H1 (cell line): ENCODE measurements at regions not wholly inside any gene's neighbourhood (a gene's known extent, or its start where the extent isn't known, plus 50 kb on each side); places are given as distances from the start of the nearest gene placed in this dataset.
"Not testable (repeated sequence)": the region's sequence is repeated elsewhere in the genome, so short reads cannot be mapped to it uniquely, and the experiment has no call there.

Experiments used
- CTCF ChIA-PET: fragments of 300-600 bp; sonication (Branson Sonifier 250); formaldehyde crosslinking; loops from one replicate; lab custom pipeline; 2021; ENCODE audit not compliant: partially characterized antibody; lab: Charles Lee
- POLR2A ChIA-PET: fragments of 300-600 bp; sonication (Branson Sonifier 250); formaldehyde crosslinking; loops from one replicate; lab custom pipeline; 2021; ENCODE audit warnings: inconsistent platforms; ENCODE audit not compliant: partially characterized antibody; lab: Charles Lee
- DNase-seq, 2 experiments: peaks; one replicate each; pipeline versions ENCODE4 v3.0.0 to v3.0.0-alpha.2; 2010 to 2022; ENCODE audit warnings: low spot score in 2 of 2, low read depth in 1 of 2, mixed read lengths in 1 of 2
- FAIRE-seq: peaks from 2 replicates; lab custom pipeline; 2011; peaks lifted over from hg19 to GRCh38; lab: Jason Lieb, UNC
- H2AFZ ChIP-seq: 2 replicates; pipeline ENCODE4 v1.8.1; 2012; ENCODE audit warnings: low read length, inconsistent platforms
- H2AK5ac ChIP-seq: 2 replicates; pipeline ENCODE4 v1.6.1; 2013; ENCODE audit warnings: low read depth, low read length
- H2BK120ac ChIP-seq: replicated peaks from 2 replicates; pipeline ENCODE3; 2013; ENCODE audit warnings: low read depth, low read length, inconsistent platforms
- H2BK12ac ChIP-seq: 2 replicates; pipeline ENCODE4 v1.6.1; 2013; ENCODE audit warnings: low read depth, low read length
- H2BK15ac ChIP-seq: 2 replicates; pipeline ENCODE4 v1.6.1; 2013; ENCODE audit warnings: low read length
- H2BK20ac ChIP-seq: 2 replicates; pipeline ENCODE4 v1.6.1; 2013; ENCODE audit warnings: low read length
- H2BK5ac ChIP-seq: 2 replicates; pipeline ENCODE4 v1.6.1; 2013; ENCODE audit warnings: low read depth, low read length
- H3K14ac ChIP-seq: 2 replicates; pipeline ENCODE4 v1.6.1; 2013; ENCODE audit warnings: inconsistent platforms; ENCODE audit not compliant: insufficient read length
- H3K18ac ChIP-seq: 2 replicates; pipeline ENCODE4 v1.6.1; 2013; ENCODE audit warnings: low read length; ENCODE audit errors: extremely low read depth
- H3K23ac ChIP-seq: 2 replicates; pipeline ENCODE4 v1.6.1; 2013; ENCODE audit warnings: inconsistent platforms; ENCODE audit not compliant: insufficient read length
- H3K23me2 ChIP-seq: 2 replicates; pipeline ENCODE4 v1.6.1; 2013; ENCODE audit warnings: low read depth, low read length
- H3K27ac ChIP-seq: 2 replicates; pipeline ENCODE4 v1.6.1; 2011; ENCODE audit warnings: low read depth, low read length, inconsistent platforms
- H3K27me3 ChIP-seq, 4 experiments: replicated peaks in 1 of 4; 1 replicate in 1 of 4; 2 replicates in 3 of 4; pipeline versions ENCODE4 v1.6.1 to v1.8.1; 2011 to 2013; ENCODE audit warnings: low read length in 3 of 4, mild to moderate bottlenecking in 3 of 4, inconsistent platforms in 2 of 4, mixed read lengths in 2 of 4, moderate library complexity in 1 of 4; ENCODE audit not compliant: control insufficient read depth in 3 of 4, insufficient read depth in 3 of 4; ENCODE audit errors: extremely low read depth in 1 of 4
- H3K36me3 ChIP-seq, 4 experiments: 2 replicates each; pipeline versions ENCODE4 v1.6.1 to v1.8.1; 2011 to 2013; ENCODE audit warnings: mild to moderate bottlenecking in 4 of 4, low read length in 3 of 4, moderate library complexity in 2 of 4, control low read depth in 1 of 4, inconsistent platforms in 1 of 4; ENCODE audit not compliant: insufficient read depth in 4 of 4, control insufficient read depth in 2 of 4
- H3K4ac ChIP-seq: replicated peaks from 2 replicates; pipeline ENCODE3; 2013; ENCODE audit warnings: low read length, low read depth, mixed read lengths, inconsistent platforms; ENCODE audit not compliant: insufficient read length
- H3K4me1 ChIP-seq, 4 experiments: replicated peaks in 1 of 4; 1 replicate in 1 of 4; 2 replicates in 3 of 4; pipeline versions ENCODE4 v1.6.1 to v1.8.1; 2011 to 2013; ENCODE audit warnings: low read length in 3 of 4, inconsistent platforms in 2 of 4, mixed read lengths in 1 of 4; ENCODE audit not compliant: insufficient read depth in 4 of 4, control insufficient read depth in 3 of 4
- H3K4me2 ChIP-seq, 2 experiments: 2 replicates each; pipeline versions ENCODE4 v1.6.1 to v1.8.1; 2011 to 2013; ENCODE audit warnings: low read depth in 2 of 2, low read length in 2 of 2, control low read depth in 1 of 2, inconsistent platforms in 1 of 2, mild to moderate bottlenecking in 1 of 2; ENCODE audit not compliant: insufficient read depth in 1 of 2
- H3K4me3 ChIP-seq, 4 experiments: fragments of 200-600, 300-600 bp in 1 of 4; sonication (generic), shearing (Covaris generic), sonication (Bioruptor Twin) in 1 of 4; 2 replicates each; pipeline versions ENCODE4 v1.5.1 to v1.8.1; 2011 to 2016; ENCODE audit warnings: low read length in 4 of 4, low read depth in 3 of 4, control low read depth in 2 of 4, inconsistent platforms in 2 of 4, mild to moderate bottlenecking in 2 of 4, mixed read lengths in 1 of 4, moderate library complexity in 1 of 4; ENCODE audit not compliant: insufficient read depth in 2 of 4; ENCODE audit errors: extremely low read depth in 1 of 4
- H3K56ac ChIP-seq: replicated peaks from 2 replicates; pipeline ENCODE3; 2013; ENCODE audit warnings: low read depth, mild to moderate bottlenecking, mixed read lengths, low read length, inconsistent platforms; ENCODE audit not compliant: insufficient read length
- H3K79me1 ChIP-seq: 2 replicates; pipeline ENCODE4 v1.6.1; 2013; ENCODE audit warnings: low read depth, low read length, control low read depth
- H3K79me2 ChIP-seq, 2 experiments: 2 replicates each; pipeline versions ENCODE4 v1.6.1 to v1.8.1; 2012 to 2013; ENCODE audit warnings: low read length in 2 of 2, mild to moderate bottlenecking in 2 of 2, inconsistent platforms in 1 of 2; ENCODE audit not compliant: insufficient read depth in 2 of 2, control insufficient read depth in 1 of 2
- H3K9ac ChIP-seq, 4 experiments: replicated peaks in 1 of 4; 1 replicate in 1 of 4; 2 replicates in 3 of 4; pipeline versions ENCODE4 v1.6.1 to v1.8.1; 2011 to 2013; ENCODE audit warnings: low read depth in 3 of 4, low read length in 3 of 4, control low read depth in 2 of 4, mild to moderate bottlenecking in 2 of 4, moderate library complexity in 2 of 4, inconsistent platforms in 1 of 4; ENCODE audit errors: extremely low read depth in 1 of 4
- H3K9me3 ChIP-seq, 2 experiments: 2 replicates each; pipeline versions ENCODE4 v1.6.1 to v1.8.1; 2012 to 2013; ENCODE audit warnings: mild to moderate bottlenecking in 2 of 2, moderate library complexity in 2 of 2, control low read depth in 1 of 2, inconsistent platforms in 1 of 2, low read depth in 1 of 2, low read length in 1 of 2, mixed read lengths in 1 of 2; ENCODE audit not compliant: insufficient read depth in 2 of 2
- H4K20me1 ChIP-seq, 2 experiments: replicated peaks in 1 of 2; 2 replicates each; pipeline versions ENCODE3 to v1.8.1; 2011 to 2013; ENCODE audit warnings: inconsistent platforms in 2 of 2, low read length in 2 of 2, mild to moderate bottlenecking in 1 of 2; ENCODE audit not compliant: insufficient read depth in 2 of 2, control insufficient read depth in 1 of 2
- H4K5ac ChIP-seq: 2 replicates; pipeline ENCODE4 v1.6.1; 2013; ENCODE audit warnings: low read length, low read depth, mixed read lengths, inconsistent platforms; ENCODE audit not compliant: insufficient read length
- H4K8ac ChIP-seq: 2 replicates; pipeline ENCODE4 v1.8.0; 2013; ENCODE audit warnings: mild to moderate bottlenecking, moderate library complexity, low read length, inconsistent platforms; ENCODE audit not compliant: insufficient read depth; ENCODE audit errors: extremely low read depth
- H4K91ac ChIP-seq: replicated peaks from 2 replicates; pipeline ENCODE3; 2013; ENCODE audit warnings: low read length, mixed read lengths, inconsistent platforms; ENCODE audit not compliant: insufficient read length
- WGBS, 2 experiments: shearing (Covaris generic) in 1 of 2; methylation state at CpG; one replicate each; pipeline versions ENCODE4 v1.1.6 to v1.1.7; 2013 to 2015; ENCODE audit warnings: low lambda C conversion rate in 2 of 2, mixed read lengths in 2 of 2, inconsistent platforms in 1 of 2, low coverage in 1 of 2, missing lambda C conversion rate in 1 of 2; ENCODE audit not compliant: insufficient replicate concordance in 2 of 2, insufficient coverage in 1 of 2, insufficient read length in 1 of 2; ENCODE audit errors: extremely low coverage in 1 of 2, missing lambda C conversion rate in 1 of 2; 5-methylcytosine and 5-hydroxymethylcytosine counted together

DNA sequence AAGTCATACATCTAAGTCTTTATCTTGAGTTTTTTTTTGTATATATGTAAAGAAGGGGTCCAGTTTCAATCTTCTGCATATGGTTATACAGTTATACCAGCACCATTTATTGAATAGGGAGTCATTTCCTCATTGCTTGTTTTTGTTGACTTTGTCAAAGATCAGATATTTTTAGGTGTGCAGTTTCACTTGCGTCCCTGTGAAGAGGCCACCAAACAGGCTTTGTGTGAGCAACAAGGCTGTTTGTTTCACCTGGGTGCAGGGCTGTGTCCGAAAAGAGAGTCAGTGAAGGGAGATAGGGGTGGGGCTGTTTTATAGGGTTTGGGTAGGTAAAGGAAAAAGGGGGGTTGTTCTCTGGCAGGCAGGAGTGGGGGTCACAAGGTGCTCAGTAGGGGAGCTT is 663.2 kb upstream of the BCHE start:
- POLR2A ChIA-PET, result interaction anchor here (0.6 kb wide), 1 partner anchor 235 kb away, joined by 3 read pairs; no protein-coding TSS in a partner anchor
- H3K56ac ChIP-seq, result not testable (repeated sequence)

More for the DNA sequence above, 663.2 kb upstream of the BCHE start:
- not testable (repeated sequence) for H3K23ac ChIP-seq, H3K23me2 ChIP-seq, H3K4me3 ChIP-seq, DNase-seq, H2BK120ac ChIP-seq, H3K9me3 ChIP-seq, H3K27me3 ChIP-seq, H4K20me1 ChIP-seq, H3K27ac ChIP-seq, H4K91ac ChIP-seq, H2BK20ac ChIP-seq, H3K18ac ChIP-seq, H2BK5ac ChIP-seq, H2BK12ac ChIP-seq, H4K8ac ChIP-seq, H4K5ac ChIP-seq, H3K4ac ChIP-seq, H2BK15ac ChIP-seq, H3K14ac ChIP-seq, H3K79me1 ChIP-seq, H3K79me2 ChIP-seq, H3K4me2 ChIP-seq, H3K36me3 ChIP-seq, H3K4me1 ChIP-seq, H3K9ac ChIP-seq, H2AK5ac ChIP-seq, FAIRE-seq, H2AFZ ChIP-seq
- CTCF ChIA-PET, result interaction anchor here (0.7 kb wide), 1 partner anchor 76 kb away, joined by 4 read pairs; no protein-coding TSS in a partner anchor
- WGBS, 2 experiments, result 86% methylated on average over 2 of the region's 2 CpGs; no CpG with 5 or more reads in 1 of the 2 experiments
